Kidney (tissue), 13 donors: ENCODE measurements at regions not wholly inside any gene's neighbourhood (a gene's known extent, or its start where the extent isn't known, plus 50 kb on each side); places are given as distances from the start of the nearest gene placed in this dataset.

Experiments
- DNase-seq, 5 donors: peaks; one replicate each; pipeline ENCODE4 v3.0.0-alpha.2; 2013 to 2020
- FAIRE-seq: peaks from 2 replicates; lab custom pipeline; 2012; peaks lifted over from hg19 to GRCh38; lab: Jason Lieb, UNC
- H3K27ac ChIP-seq, 2 donors: one replicate each; pipeline ENCODE4 v1.7.0; 2013; ENCODE audit warnings: low read depth in 2 of 2, low read length in 2 of 2, inconsistent platforms in 1 of 2
- H3K27me3 ChIP-seq: one replicate; pipeline ENCODE4 v1.7.1; 2013; ENCODE audit warnings: low read length, inconsistent platforms; ENCODE audit not compliant: control insufficient read depth, insufficient read depth
- H3K36me3 ChIP-seq, 3 donors: one replicate each; pipeline versions ENCODE4 v1.7.0 to v1.7.1; 2013; ENCODE audit warnings: low read length in 3 of 3, control low read depth in 1 of 3, inconsistent platforms in 1 of 3; ENCODE audit not compliant: insufficient read depth in 3 of 3, control insufficient read depth in 2 of 3
- H3K4me1 ChIP-seq, 3 donors: one replicate each; pipeline versions ENCODE4 v1.7.0 to v1.7.1; 2013; ENCODE audit warnings: low read length in 3 of 3, inconsistent platforms in 1 of 3, low read depth in 1 of 3; ENCODE audit not compliant: control insufficient read depth in 2 of 3, insufficient read depth in 2 of 3
- H3K4me3 ChIP-seq, 3 donors: one replicate each; pipeline versions ENCODE4 v1.7.0 to v1.8.1; 2013; ENCODE audit warnings: low read length in 3 of 3, control low read depth in 1 of 3, inconsistent platforms in 1 of 3
- H3K9ac ChIP-seq, 3 donors: one replicate each; pipeline versions ENCODE4 v1.7.0 to v1.7.1; 2013; ENCODE audit warnings: low read length in 3 of 3, control low read depth in 1 of 3, inconsistent platforms in 1 of 3
- H3K9me3 ChIP-seq, 3 donors: one replicate each; pipeline versions ENCODE4 v1.7.0 to v1.7.1; 2013; ENCODE audit warnings: low read length in 3 of 3, control low read depth in 1 of 3, inconsistent platforms in 1 of 3; ENCODE audit not compliant: control insufficient read depth in 2 of 3, insufficient read depth in 1 of 3
- CTCF ChIP-seq: IDR thresholded peaks from 3 replicates; pipeline ENCODE4 v1.5.1; 2012; ENCODE audit warnings: mild to moderate bottlenecking, moderate library complexity, borderline replicate concordance; ENCODE audit not compliant: insufficient read depth; ENCODE audit errors: extremely low read depth
- intact Hi-C: fragments of 100-400 bp; cut with DNase I; formaldehyde crosslinking; loops from one replicate; pipeline ENCODE4 v1.11.1; 2022
- donor health status: control.
- donor health status: control.
- donor health status: control.
- donor health status: control.
- donor health status: control.
- donor health status: DM: yes; HTN: yes; CAD: no.
- donor health status: Normal renal cell carcinoma (clear cell type).

DNA sequence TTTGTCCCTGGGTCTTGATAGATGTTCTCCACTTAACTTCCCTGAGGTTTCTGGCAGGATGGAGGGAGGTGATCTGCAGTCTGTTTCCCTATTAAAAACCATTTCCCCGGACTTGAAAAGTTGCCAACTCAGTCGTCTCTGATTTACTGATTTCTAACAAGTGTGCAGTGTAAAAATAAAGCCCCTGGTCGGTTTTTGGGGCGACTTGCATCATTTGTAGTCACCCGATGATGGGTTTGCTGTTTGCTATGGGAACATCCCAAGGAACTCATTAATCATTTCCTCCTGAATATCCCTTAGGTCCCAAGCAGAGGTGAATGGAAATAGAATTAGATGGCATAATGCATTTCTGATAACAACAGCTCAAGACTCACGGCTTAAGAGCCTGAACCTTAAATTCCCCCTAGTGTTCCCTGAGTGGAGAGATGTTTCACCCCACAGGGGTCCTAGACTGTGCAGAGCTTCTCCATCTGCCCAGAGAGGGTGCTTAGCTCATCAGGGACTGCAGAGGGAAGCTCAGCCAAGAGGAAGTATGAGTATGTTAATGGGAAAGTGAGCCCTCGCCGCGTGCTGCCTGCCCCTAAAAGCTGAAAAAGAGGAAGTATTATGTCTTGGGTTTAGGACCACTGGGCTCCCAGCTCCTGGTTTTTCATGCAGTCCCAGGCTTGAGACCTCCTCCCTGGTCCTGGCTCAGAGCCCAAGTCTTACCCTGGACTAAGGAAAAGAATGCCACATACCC is 115.1 kb upstream of the DAP start:
- FAIRE-seq (no peak), DNase-seq (no peak)
- intact Hi-C loops = no loop called here
- no peak for TF ChIP-seq CTCF
- Histone ChIP-seq H3K27me3 (no peaks in the 10 kb centered on the region), H3K4me1 (no peaks in the 10 kb centered on the region), H3K9me3 (no peaks in the 10 kb centered on the region), H3K36me3 (no peaks in the 10 kb centered on the region), H3K27ac (no peak overlapping the region), H3K4me3 (no peak overlapping the region), H3K9ac (no peak overlapping the region)

DNA sequence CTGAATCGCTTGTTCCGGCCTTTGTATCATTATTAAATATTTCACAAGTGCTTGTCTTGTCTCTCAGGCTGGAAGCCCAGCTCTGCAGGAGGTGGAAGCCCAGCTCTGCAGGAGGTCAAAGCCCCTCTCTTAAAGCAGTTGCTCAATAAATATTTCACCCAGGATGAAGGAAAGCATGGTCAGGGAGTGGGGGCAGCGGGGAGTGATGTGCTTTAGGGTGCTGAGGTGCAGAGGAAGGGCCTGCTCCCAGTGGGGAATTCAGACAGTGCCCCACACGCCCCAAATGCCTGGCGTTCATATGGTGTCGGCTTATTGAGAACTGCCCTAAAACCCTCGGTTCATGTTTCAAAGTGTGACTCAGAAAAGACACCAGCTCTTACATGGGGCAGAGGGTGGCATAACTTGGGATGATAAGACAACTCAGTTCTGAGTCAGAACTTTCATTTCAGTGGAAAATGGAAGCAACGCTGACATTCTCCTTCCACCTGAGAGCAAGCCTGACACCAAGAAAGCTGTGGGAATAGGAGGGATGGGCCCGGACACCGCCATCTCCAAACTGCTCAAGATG is 114.3 kb upstream of the DAP start:
- Histone ChIP-seq H3K9ac (no peak overlapping the region), H3K9me3 (no peaks in the 10 kb centered on the region), H3K27ac (no peak overlapping the region), H3K4me1 (no peaks in the 10 kb centered on the region), H3K36me3 (no peaks in the 10 kb centered on the region), H3K4me3 (no peak overlapping the region), H3K27me3 (no peaks in the 10 kb centered on the region)
- FAIRE-seq (no peak), DNase-seq (no peak)
- intact Hi-C loops = no loop called here
- TF ChIP-seq CTCF = no peak

DNA sequence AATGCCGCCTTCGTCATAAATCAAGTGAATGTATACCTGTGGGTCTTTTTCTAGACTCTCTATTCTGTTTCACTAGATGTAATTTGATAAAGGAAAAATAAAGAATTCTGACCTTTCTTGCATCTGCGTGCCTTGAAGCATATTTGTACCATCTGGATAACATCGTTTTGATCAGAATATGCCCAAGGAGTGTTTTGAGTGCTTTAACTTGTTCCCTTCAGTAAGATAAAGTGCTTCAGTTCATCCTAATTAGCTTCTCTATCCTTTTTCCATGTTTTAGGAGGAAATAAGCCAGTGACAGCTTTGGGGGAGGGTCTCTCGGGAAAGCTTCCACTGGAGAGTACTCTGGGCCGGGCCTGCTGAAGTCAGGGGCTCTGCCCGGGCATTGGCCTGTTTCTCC is 113.5 kb upstream of the DAP start:
- Histone ChIP-seq H3K27ac (no peak overlapping the region), H3K4me3 (no peak overlapping the region), H3K9ac (no peak overlapping the region), H3K4me1 (no peaks in the 10 kb centered on the region), H3K36me3 (no peaks in the 10 kb centered on the region), H3K27me3 (no peaks in the 10 kb centered on the region), H3K9me3 (no peaks in the 10 kb centered on the region)
- TF ChIP-seq CTCF = no peak
- intact Hi-C loops = no loop called here
- FAIRE-seq (no peak), DNase-seq (peak in 2 of 5 donors; percentile 31 to 35)
